ENCODE measurements at regions not wholly inside any gene's neighbourhood (a gene's known extent, or its start where the extent isn't known, plus 50 kb on each side); places are given as distances from the start of the nearest gene placed in this dataset.

GRCh38 chr10:31752170-31752569, 176.5 kb downstream of the ARHGAP12 start:
- H4K5ac ChIP-seq (ENCODE audit: low read depth, low read length) = no peak overlapping the region
- POLR2A ChIA-PET (ENCODE audit: unreplicated experiment) = no interaction called here
- no peaks in the 10 kb centered on the region for H4K20me1 ChIP-seq (ENCODE audit: insufficient read depth, low read length)
- no peak overlapping the region for H3K27ac ChIP-seq (ENCODE audit: insufficient read depth, low read length)
- H3K18ac ChIP-seq (ENCODE audit: low read depth, low read length) = no peak overlapping the region
- no peak overlapping the region for H3K23ac ChIP-seq (ENCODE audit: low read depth, low read length)
- H3K4me2 ChIP-seq (ENCODE audit: low read depth, low read length) = no peak overlapping the region
- H3K4ac ChIP-seq (ENCODE audit: low read depth, low read length) = no peak overlapping the region
- no peak overlapping the region for H2BK20ac ChIP-seq (ENCODE audit: low read depth, low read length)
- dilution Hi-C loops (cut with HindIII; ENCODE audit: low sequenced_read_pairs, unreplicated experiment) = no loop called here
- in situ Hi-C loops (cut with MboI; ENCODE audit: low sequenced_read_pairs) = no loop called here
- TF ChIP-seq MAFK (IDR thresholded peaks at IDR 0.05; ENCODE audit: low read depth, low read length) = no peak
- no peak for TF ChIP-seq MXI1 (IDR thresholded peaks at IDR 0.05; ENCODE audit: borderline replicate concordance, low read depth, low read length)
- TF ChIP-seq BHLHE40 (IDR thresholded peaks at IDR 0.05; ENCODE audit: low read depth, low read length) = no peak
- DNase-seq (no peak), ATAC-seq (ENCODE audit: low read depth) (no peak)
- peaks cover 3% of the 10 kb centered on the region; the same call in 1 of the 2 replicates for H3K9me1 ChIP-seq (ENCODE audit: insufficient read depth, low read length)
- no peaks in the 10 kb centered on the region for H3K36me3 ChIP-seq (ENCODE audit: control insufficient read depth, insufficient read depth, low read length)
- no TSS peak for BruUV-seq (replicated peaks)
- H3K79me1 ChIP-seq (ENCODE audit: low read depth in 1 of 2, low read length in 2 of 2) = no peaks in the 10 kb centered on the region
- H2AFZ ChIP-seq (replicated peaks; ENCODE audit: low read length, poor library complexity) = no peak overlapping the region
- no peak overlapping the region for H2BK5ac ChIP-seq (ENCODE audit: low read depth, low read length, poor library complexity, severe bottlenecking)
- no peaks in the 10 kb centered on the region for H3K9me3 ChIP-seq (ENCODE audit: control insufficient read depth, insufficient read depth, low read length)
- no peak overlapping the region for H2AK9ac ChIP-seq (replicated peaks; ENCODE audit: low read depth, low read length, poor library complexity)
- H3K14ac ChIP-seq (replicated peaks; ENCODE audit: low read depth, low read length) = no peak overlapping the region
- H4K91ac ChIP-seq (ENCODE audit: insufficient read depth, low read depth, low read length) = no peak overlapping the region; the same call in 1 of the 2 replicates
- intact Hi-C loops (cut with micrococcal nuclease) = no loop called here
- H4K8ac ChIP-seq (ENCODE audit: low read depth in 2 of 2, low read length in 2 of 2) = no peak overlapping the region
- no peak overlapping the region for H3K4me3 ChIP-seq (ENCODE audit: insufficient read depth, low read depth, low read length)
- H2AK5ac ChIP-seq (ENCODE audit: low read depth, low read length) = 0 out of 2 replicates have a peak overlapping the region, but pooled peaks have one; percentile 20
- H3K9ac ChIP-seq (ENCODE audit: low read depth, low read length) = no peak overlapping the region
- no peaks in the 10 kb centered on the region for H3K27me3 ChIP-seq (ENCODE audit: control insufficient read depth, insufficient read depth, low read length)
- H3K56ac ChIP-seq (ENCODE audit: extremely low read depth, insufficient read depth, low read length) = no peak overlapping the region
- CTCF ChIA-PET = no interaction called here
- WGBS, 2 experiments (ENCODE audit: extremely low coverage in 2 of 2, insufficient read length in 1 of 2) = no CpG with 5 or more reads among the region's 1 CpG
- H2BK120ac ChIP-seq (ENCODE audit: low read depth, low read length) = no peak overlapping the region
- H2BK15ac ChIP-seq (ENCODE audit: low read depth, low read length) = no peak overlapping the region
- peaks cover 19% of the 10 kb centered on the region for H3K4me1 ChIP-seq (ENCODE audit: control insufficient read depth, insufficient read depth, low read length)
